Lung (tissue), 11 donors: ENCODE measurements at regions not wholly inside any gene's neighbourhood (a gene's known extent, or its start where the extent isn't known, plus 50 kb on each side); places are given as distances from the start of the nearest gene placed in this dataset.

Experiments used
- ATAC-seq: fragments of 200-7000 bp; cut with Tn5 transposase; one replicate; pipeline ENCODE4 v1.9.1; 2020; ENCODE audit warnings: moderate number of reproducible peaks; ENCODE audit not compliant: insufficient read depth, low FRiP score
- DNase-seq, 3 donors: peaks; one replicate each; pipeline ENCODE4 v3.0.0-alpha.2; 2013 to 2017
- H3K27ac ChIP-seq, 2 donors: one replicate each; pipeline ENCODE4 v1.5.1; 2013; ENCODE audit warnings: mild to moderate bottlenecking in 2 of 2, moderate library complexity in 2 of 2, control low read depth in 1 of 2, inconsistent platforms in 1 of 2, low read depth in 1 of 2, low read length in 1 of 2
- H3K27me3 ChIP-seq, 3 donors: one replicate each; pipeline ENCODE4 v1.5.1; 2013; ENCODE audit warnings: low read length in 2 of 3; ENCODE audit not compliant: control insufficient read depth in 3 of 3, insufficient read depth in 3 of 3
- H3K36me3 ChIP-seq, 4 donors: one replicate each; pipeline ENCODE4 v1.5.1; 2013; ENCODE audit warnings: low read length in 4 of 4, mild to moderate bottlenecking in 1 of 4, moderate library complexity in 1 of 4; ENCODE audit not compliant: control insufficient read depth in 4 of 4, insufficient read depth in 4 of 4
- H3K4me1 ChIP-seq, 5 donors: one replicate each; pipeline ENCODE4 v1.5.1; 2013; ENCODE audit warnings: low read length in 5 of 5, mild to moderate bottlenecking in 2 of 5, moderate library complexity in 1 of 5; ENCODE audit not compliant: control insufficient read depth in 5 of 5, insufficient read depth in 5 of 5
- H3K4me3 ChIP-seq: one replicate; pipeline ENCODE4 v1.5.1; 2013; ENCODE audit warnings: mild to moderate bottlenecking, control low read depth, moderate library complexity
- H3K9ac ChIP-seq, 2 donors: one replicate each; pipeline ENCODE4 v1.5.1; 2013; ENCODE audit warnings: low read length in 2 of 2, control low read depth in 1 of 2; ENCODE audit not compliant: insufficient read depth in 1 of 2
- H3K9me3 ChIP-seq, 4 donors: one replicate each; pipeline ENCODE4 v1.5.1; 2013; ENCODE audit warnings: low read length in 3 of 4, mild to moderate bottlenecking in 1 of 4, moderate library complexity in 1 of 4; ENCODE audit not compliant: control insufficient read depth in 4 of 4, insufficient read depth in 3 of 4
- WGBS, 2 donors: extraction: QIAGEN DNeasy Blood & Tissue Kit; methylation state at CpG; one replicate each; pipeline ENCODE4 v1.1.7; 2013; 5-methylcytosine and 5-hydroxymethylcytosine counted together
- TF ChIP-seq, protein P1 (sequence below): IDR thresholded peaks from 2 replicates; pipeline ENCODE4 v1.5.1; 2012; ENCODE audit warnings: mild to moderate bottlenecking; ENCODE audit errors: control extremely low read depth, extremely low read depth
- donor health status: control.
- donor health status: control.
- donor health status: Bipolar disorder and iron deficiency.
- donor health status: healthy.
- donor health status: DM: yes; HTN: yes; CAD: no.

DNA sequence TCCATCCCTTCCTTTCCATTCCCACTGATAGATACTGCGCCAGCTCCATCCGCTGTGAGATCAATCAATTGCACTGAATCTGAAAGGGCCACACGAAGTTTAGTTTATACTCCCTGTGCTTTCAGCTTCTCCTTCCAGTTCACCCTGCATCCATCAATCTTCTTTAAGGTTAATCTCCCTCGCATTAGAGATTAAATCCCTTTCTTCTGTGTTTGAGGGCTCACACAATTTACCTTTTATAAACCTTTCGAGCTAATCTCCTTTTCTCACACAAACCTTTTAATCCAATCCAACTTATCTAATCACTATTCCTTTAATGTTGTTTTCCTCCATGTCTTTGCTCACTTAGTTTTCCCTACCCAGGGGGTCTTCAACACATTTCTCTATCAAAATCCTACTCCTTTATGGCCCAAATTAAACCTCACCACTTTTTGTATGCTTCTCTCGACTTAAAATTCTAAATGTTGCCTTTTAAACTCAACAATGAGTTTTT is 64.6 kb upstream of the HAPLN1 start:
- DNase-seq (no peak), ATAC-seq (no peak)
- Histone ChIP-seq H3K9ac (no peak overlapping the region), H3K9me3 (no peaks in the 10 kb centered on the region), H3K4me3 (no peak overlapping the region), H3K27me3 (no peaks in the 10 kb centered on the region), H3K36me3 (no peaks in the 10 kb centered on the region), H3K4me1 (no peaks in the 10 kb centered on the region), H3K27ac (no peak overlapping the region)
- TF ChIP-seq, protein P1, sequence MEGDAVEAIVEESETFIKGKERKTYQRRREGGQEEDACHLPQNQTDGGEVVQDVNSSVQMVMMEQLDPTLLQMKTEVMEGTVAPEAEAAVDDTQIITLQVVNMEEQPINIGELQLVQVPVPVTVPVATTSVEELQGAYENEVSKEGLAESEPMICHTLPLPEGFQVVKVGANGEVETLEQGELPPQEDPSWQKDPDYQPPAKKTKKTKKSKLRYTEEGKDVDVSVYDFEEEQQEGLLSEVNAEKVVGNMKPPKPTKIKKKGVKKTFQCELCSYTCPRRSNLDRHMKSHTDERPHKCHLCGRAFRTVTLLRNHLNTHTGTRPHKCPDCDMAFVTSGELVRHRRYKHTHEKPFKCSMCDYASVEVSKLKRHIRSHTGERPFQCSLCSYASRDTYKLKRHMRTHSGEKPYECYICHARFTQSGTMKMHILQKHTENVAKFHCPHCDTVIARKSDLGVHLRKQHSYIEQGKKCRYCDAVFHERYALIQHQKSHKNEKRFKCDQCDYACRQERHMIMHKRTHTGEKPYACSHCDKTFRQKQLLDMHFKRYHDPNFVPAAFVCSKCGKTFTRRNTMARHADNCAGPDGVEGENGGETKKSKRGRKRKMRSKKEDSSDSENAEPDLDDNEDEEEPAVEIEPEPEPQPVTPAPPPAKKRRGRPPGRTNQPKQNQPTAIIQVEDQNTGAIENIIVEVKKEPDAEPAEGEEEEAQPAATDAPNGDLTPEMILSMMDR: no peak
- 75 to 89% methylated on average over 6 of the region's 6 CpGs for WGBS, 2 donors

DNA sequence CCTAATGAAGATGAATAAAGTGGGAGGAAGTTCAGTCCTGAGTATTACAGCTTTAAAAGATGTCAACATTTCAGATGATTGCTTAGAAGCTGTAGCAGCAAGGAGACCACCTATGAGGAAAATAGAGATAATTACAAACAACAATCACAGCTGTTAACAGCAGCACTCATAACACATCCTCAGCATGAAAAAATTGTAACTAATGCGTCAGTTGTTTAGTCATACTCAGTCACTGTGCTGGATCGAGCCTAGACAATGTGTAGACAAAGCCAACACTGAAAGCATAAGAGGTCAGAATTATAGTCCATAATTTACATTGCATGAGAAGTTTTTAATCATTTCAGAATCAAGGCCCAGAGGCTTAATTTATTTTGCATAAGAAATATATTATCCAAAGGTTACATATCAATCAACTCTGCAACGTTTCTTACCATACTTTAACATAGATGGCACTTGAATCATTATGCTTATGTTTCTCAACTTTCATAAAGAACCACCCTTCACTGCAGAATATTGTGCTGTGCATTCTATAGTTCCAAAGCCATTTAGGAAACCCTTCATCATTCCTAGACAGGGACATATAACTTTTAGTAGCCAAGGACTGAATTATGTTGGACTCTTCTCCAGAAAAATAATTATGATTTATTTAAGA is 60.2 kb upstream of the HAPLN1 start:
- ATAC-seq: no peak
- Histone ChIP-seq H3K27me3 (no peaks in the 10 kb centered on the region), H3K9me3 (no peaks in the 10 kb centered on the region), H3K9ac (no peak overlapping the region), H3K4me3 (no peak overlapping the region), H3K4me1 (no peaks in the 10 kb centered on the region), H3K27ac (no peak overlapping the region), H3K36me3 (no peaks in the 10 kb centered on the region)
- DNase-seq: no peak
- 77 to 85% methylated on average over 3 of the region's 3 CpGs for WGBS, 2 donors
- TF ChIP-seq, protein P1: no peak

DNA sequence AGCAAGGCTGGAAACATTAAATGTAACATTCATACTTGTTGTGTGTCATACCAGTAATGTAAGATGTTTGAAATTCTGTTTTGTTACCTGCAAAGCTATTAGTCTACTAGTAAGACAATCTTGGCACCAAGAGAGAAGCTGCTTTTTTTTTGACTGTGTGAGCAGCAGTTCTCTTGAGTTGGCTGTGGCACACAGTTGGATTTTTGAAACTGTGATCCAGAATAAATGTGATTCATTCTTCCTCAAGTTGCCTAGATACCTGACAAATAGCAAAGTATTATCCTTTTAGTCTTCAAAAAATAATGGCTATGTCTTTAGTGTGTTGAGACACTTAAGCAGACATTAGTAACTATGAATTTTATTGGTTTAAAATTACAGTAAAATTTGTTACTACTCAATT is 57.2 kb upstream of the HAPLN1 start:
- Histone ChIP-seq H3K4me1 (no peaks in the 10 kb centered on the region), H3K9ac (no peak overlapping the region), H3K4me3 (no peak overlapping the region), H3K27ac (no peak overlapping the region), H3K36me3 (no peaks in the 10 kb centered on the region), H3K27me3 (no peaks in the 10 kb centered on the region), H3K9me3 (no peaks in the 10 kb centered on the region)
- no peak for ATAC-seq
- DNase-seq: no peak
- TF ChIP-seq, protein P1: no peak
